ENCODE measurements at regions not wholly inside any gene's neighbourhood (a gene's known extent, or its start where the extent isn't known, plus 50 kb on each side); places are given as distances from the start of the nearest gene placed in this dataset.

DNA sequence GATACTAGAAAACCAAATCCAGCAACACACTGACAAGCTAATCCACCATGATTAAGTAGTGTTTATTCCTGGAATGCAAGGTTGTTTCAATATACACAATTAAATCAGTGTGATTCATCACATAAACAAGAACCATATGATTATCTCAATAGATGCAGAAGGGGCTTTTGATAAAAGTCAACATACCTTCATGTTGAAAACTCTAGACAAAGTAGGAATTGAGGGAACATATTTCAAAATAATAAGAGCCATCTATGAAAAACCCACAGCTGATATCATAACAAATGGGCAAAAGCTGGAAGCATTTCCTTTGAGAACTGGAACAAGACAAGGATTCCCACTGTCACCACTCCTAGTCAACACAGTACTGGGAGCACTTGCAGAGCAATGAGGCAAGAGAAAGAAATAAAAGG is 213.6 kb upstream of the CSNK1A1L start:
- Histone ChIP-seq H3K9me3 (ENCODE audit: control insufficient read depth in 1 of 2, insufficient read depth in 1 of 2, low read depth in 1 of 2, low read length in 2 of 2) (peaks cover 5 to 12% of the 10 kb centered on the region in 2 experiments; a peak in 2 of 4 replicates), H3K27ac (ENCODE audit: low read depth, low read length) (no peak overlapping the region), H3K4me2 (ENCODE audit: low read length) (no peak overlapping the region), H3K9me2 (ENCODE audit: insufficient read depth) (no peaks in the 10 kb centered on the region), H2AFZ (ENCODE audit: low read depth, low read length, poor library complexity, severe bottlenecking) (no peak overlapping the region), H3K9ac (ENCODE audit: low read length) (no peak overlapping the region), H3K27me3 (ENCODE audit: insufficient read depth, low read length) (no peaks in the 10 kb centered on the region), H3K79me2 (ENCODE audit: insufficient read depth, low read length) (no peaks in the 10 kb centered on the region), H3K4me1 (ENCODE audit: control insufficient read depth in 1 of 2, insufficient read depth in 2 of 2, low read length in 2 of 2) (no peaks in the 10 kb centered on the region), H3K4me3 (replicated peaks in 1 of 2; ENCODE audit: low read depth in 1 of 2, low read length in 2 of 2) (no peak overlapping the region), H3K36me3 (ENCODE audit: control insufficient read depth in 1 of 2, insufficient read depth in 2 of 2, low read length in 2 of 2) (no peaks in the 10 kb centered on the region), H4K20me1 (ENCODE audit: insufficient read depth) (no peaks in the 10 kb centered on the region)
- no peak for ATAC-seq
- RAD21 ChIA-PET (ENCODE audit: low non-redundant PET in 1 of 2, low total read pairs in 2 of 2, uncharacterized antibody in 2 of 2, unreplicated experiment in 2 of 2): no interaction called here
- TF ChIP-seq SIN3A (IDR thresholded peaks at IDR 0.05; ENCODE audit: low read depth) (no peak), ELF1 (IDR thresholded peaks at IDR 0.05; ENCODE audit: borderline replicate concordance, low read depth) (no peak), POLR2AphosphoS5 (IDR thresholded peaks at IDR 0.05; ENCODE audit: low read depth, low read length) (no peak), POLR2A (IDR thresholded peaks at IDR 0.05; ENCODE audit: borderline replicate concordance, extremely low read depth, insufficient read depth, insufficient read length) (no peak), TCF7L2 (IDR thresholded peaks at IDR 0.05; ENCODE audit: borderline replicate concordance, extremely low read depth, insufficient read depth, insufficient read length) (no peak), RAD21 (IDR thresholded peaks at IDR 0.05; ENCODE audit: low read depth) (no peak), YY1 (IDR thresholded peaks at IDR 0.05; ENCODE audit: extremely low read depth, insufficient replicate concordance, low read depth, low read length) (no peak), EZH2phosphoT487 (IDR thresholded peaks at IDR 0.05; ENCODE audit: borderline replicate concordance) (no peak), ZFX (IDR thresholded peaks at IDR 0.05) (no peak), CEBPB (IDR thresholded peaks at IDR 0.05; ENCODE audit: low read depth) (no peak), SP1 (IDR thresholded peaks at IDR 0.05; ENCODE audit: low read depth) (no peak)
- TF ChIP-seq, protein P1, sequence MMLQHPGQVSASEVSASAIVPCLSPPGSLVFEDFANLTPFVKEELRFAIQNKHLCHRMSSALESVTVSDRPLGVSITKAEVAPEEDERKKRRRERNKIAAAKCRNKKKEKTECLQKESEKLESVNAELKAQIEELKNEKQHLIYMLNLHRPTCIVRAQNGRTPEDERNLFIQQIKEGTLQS (IDR thresholded peaks at IDR 0.05): no peak
- TF ChIP-seq, protein P2, sequence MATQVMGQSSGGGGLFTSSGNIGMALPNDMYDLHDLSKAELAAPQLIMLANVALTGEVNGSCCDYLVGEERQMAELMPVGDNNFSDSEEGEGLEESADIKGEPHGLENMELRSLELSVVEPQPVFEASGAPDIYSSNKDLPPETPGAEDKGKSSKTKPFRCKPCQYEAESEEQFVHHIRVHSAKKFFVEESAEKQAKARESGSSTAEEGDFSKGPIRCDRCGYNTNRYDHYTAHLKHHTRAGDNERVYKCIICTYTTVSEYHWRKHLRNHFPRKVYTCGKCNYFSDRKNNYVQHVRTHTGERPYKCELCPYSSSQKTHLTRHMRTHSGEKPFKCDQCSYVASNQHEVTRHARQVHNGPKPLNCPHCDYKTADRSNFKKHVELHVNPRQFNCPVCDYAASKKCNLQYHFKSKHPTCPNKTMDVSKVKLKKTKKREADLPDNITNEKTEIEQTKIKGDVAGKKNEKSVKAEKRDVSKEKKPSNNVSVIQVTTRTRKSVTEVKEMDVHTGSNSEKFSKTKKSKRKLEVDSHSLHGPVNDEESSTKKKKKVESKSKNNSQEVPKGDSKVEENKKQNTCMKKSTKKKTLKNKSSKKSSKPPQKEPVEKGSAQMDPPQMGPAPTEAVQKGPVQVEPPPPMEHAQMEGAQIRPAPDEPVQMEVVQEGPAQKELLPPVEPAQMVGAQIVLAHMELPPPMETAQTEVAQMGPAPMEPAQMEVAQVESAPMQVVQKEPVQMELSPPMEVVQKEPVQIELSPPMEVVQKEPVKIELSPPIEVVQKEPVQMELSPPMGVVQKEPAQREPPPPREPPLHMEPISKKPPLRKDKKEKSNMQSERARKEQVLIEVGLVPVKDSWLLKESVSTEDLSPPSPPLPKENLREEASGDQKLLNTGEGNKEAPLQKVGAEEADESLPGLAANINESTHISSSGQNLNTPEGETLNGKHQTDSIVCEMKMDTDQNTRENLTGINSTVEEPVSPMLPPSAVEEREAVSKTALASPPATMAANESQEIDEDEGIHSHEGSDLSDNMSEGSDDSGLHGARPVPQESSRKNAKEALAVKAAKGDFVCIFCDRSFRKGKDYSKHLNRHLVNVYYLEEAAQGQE (IDR thresholded peaks at IDR 0.05; ENCODE audit: low read depth): no peak
- TF ChIP-seq, protein P3, sequence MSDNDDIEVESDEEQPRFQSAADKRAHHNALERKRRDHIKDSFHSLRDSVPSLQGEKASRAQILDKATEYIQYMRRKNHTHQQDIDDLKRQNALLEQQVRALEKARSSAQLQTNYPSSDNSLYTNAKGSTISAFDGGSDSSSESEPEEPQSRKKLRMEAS (IDR thresholded peaks at IDR 0.05): no peak
- BruUV-seq (replicated peaks): no TSS peak
- intact Hi-C loops (cut with micrococcal nuclease): no loop called here
- CTCF ChIA-PET: no interaction called here
- no peak for DNase-seq (ENCODE audit: low read depth, low spot score)
- POLR2A ChIA-PET: no interaction called here

Data from HCT116 (cell line).